ENCODE measurements at regions not wholly inside any gene's neighbourhood (a gene's known extent, or its start where the extent isn't known, plus 50 kb on each side); places are given as distances from the start of the nearest gene placed in this dataset.

GRCh38 chr7:25907214-25907613 is 244.8 kb upstream of the NFE2L3 start:
- TF ChIP-seq, protein P1, sequence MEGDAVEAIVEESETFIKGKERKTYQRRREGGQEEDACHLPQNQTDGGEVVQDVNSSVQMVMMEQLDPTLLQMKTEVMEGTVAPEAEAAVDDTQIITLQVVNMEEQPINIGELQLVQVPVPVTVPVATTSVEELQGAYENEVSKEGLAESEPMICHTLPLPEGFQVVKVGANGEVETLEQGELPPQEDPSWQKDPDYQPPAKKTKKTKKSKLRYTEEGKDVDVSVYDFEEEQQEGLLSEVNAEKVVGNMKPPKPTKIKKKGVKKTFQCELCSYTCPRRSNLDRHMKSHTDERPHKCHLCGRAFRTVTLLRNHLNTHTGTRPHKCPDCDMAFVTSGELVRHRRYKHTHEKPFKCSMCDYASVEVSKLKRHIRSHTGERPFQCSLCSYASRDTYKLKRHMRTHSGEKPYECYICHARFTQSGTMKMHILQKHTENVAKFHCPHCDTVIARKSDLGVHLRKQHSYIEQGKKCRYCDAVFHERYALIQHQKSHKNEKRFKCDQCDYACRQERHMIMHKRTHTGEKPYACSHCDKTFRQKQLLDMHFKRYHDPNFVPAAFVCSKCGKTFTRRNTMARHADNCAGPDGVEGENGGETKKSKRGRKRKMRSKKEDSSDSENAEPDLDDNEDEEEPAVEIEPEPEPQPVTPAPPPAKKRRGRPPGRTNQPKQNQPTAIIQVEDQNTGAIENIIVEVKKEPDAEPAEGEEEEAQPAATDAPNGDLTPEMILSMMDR (IDR thresholded peaks at IDR 0.05; ENCODE audit: insufficient read depth, low read length, poor library complexity, severe bottlenecking), result no peak
- no peak overlapping the region for H3K4me3 ChIP-seq (ENCODE audit: low read depth, low read length)

GRCh38 chr7:25907731-25908130 is 244.3 kb upstream of the NFE2L3 start:
- H3K27me3 ChIP-seq (ENCODE audit: control insufficient read depth, insufficient read depth, low read length), result no peaks in the 10 kb centered on the region
- H3K4me3 ChIP-seq (ENCODE audit: low read depth, low read length), result no peak overlapping the region
- TF ChIP-seq, protein P1 (IDR thresholded peaks at IDR 0.05; ENCODE audit: insufficient read depth, low read length, poor library complexity, severe bottlenecking), result no peak
- no peak for DNase-seq (ENCODE audit: low read depth)
- H3K36me3 ChIP-seq (ENCODE audit: control insufficient read depth, insufficient read depth, low read length), result no peaks in the 10 kb centered on the region

More at GRCh38 chr7:25907214-25907613, 244.8 kb upstream of the NFE2L3 start:
- Histone ChIP-seq H3K27me3 (ENCODE audit: control insufficient read depth, insufficient read depth, low read length) (no peaks in the 10 kb centered on the region), H3K36me3 (ENCODE audit: control insufficient read depth, insufficient read depth, low read length) (no peaks in the 10 kb centered on the region)
- no peak for DNase-seq (ENCODE audit: low read depth)

DNA sequence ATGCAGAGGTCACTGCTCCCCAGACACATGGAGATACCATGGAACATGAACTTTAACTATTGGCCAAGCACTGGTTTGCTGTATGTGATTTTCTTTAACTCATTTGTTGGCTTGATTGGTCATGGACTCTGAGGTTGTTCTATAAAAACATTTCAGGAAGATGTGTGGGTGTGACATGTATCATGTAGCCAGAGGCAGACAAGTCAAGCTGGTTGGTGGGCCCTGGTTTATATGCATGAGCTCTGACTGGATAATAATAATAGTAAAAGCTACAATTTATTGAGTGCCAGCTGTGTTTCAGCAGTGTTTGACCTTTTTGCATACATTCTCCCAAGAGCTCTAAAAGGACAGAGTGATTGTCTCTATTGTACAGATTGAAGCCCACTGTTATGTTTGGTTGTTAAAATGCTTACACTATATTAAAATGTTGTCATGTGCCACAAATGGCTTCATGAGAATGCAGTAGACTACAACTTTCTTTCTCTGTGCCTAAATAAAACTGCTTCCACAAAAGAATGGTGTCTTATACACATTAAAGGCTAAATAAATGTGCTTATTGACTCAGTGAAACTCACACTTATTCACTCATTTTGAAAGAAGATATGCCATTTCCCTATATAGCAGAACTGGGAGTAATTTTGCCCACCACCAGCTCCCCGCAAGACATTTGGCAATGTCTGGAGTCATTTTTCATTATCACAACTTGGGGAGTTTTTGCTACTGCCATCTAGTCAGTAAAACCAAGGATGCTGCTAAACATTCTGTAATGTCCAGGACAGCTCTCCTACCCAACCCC is 243.6 kb upstream of the NFE2L3 start:
- DNase-seq (ENCODE audit: low read depth), result no peak
- Histone ChIP-seq H3K36me3 (ENCODE audit: control insufficient read depth, insufficient read depth, low read length) (no peaks in the 10 kb centered on the region), H3K27me3 (ENCODE audit: control insufficient read depth, insufficient read depth, low read length) (no peaks in the 10 kb centered on the region), H3K4me3 (ENCODE audit: low read depth, low read length) (no peak overlapping the region)
- TF ChIP-seq, protein P1 (IDR thresholded peaks at IDR 0.05; ENCODE audit: insufficient read depth, low read length, poor library complexity, severe bottlenecking), result no peak

- no peak for DNase-seq (ENCODE audit: low read depth)
Observed at GRCh38 chr7:25911738-25912607, 240.0 kb upstream of the NFE2L3 start.

GRCh38 chr7:25913598-25914224 is 238.3 kb upstream of the NFE2L3 start:
- TF ChIP-seq, protein P1 (IDR thresholded peaks at IDR 0.05; ENCODE audit: insufficient read depth, low read length, poor library complexity, severe bottlenecking), result no peak
- H3K36me3 ChIP-seq (ENCODE audit: control insufficient read depth, insufficient read depth, low read length), result no peaks in the 10 kb centered on the region
- DNase-seq (ENCODE audit: low read depth), result no peak
- no peak overlapping the region for H3K4me3 ChIP-seq (ENCODE audit: low read depth, low read length)
- no peaks in the 10 kb centered on the region for H3K27me3 ChIP-seq (ENCODE audit: control insufficient read depth, insufficient read depth, low read length)

More at GRCh38 chr7:25911738-25912607, 240.0 kb upstream of the NFE2L3 start:
- Histone ChIP-seq H3K4me3 (ENCODE audit: low read depth, low read length) (no peak overlapping the region), H3K27me3 (ENCODE audit: control insufficient read depth, insufficient read depth, low read length) (no peaks in the 10 kb centered on the region), H3K36me3 (ENCODE audit: control insufficient read depth, insufficient read depth, low read length) (no peaks in the 10 kb centered on the region)
- TF ChIP-seq, protein P1 (IDR thresholded peaks at IDR 0.05; ENCODE audit: insufficient read depth, low read length, poor library complexity, severe bottlenecking), result no peak
